H1 (cell line): ENCODE measurements at regions not wholly inside any gene's neighbourhood (a gene's known extent, or its start where the extent isn't known, plus 50 kb on each side); places are given as distances from the start of the nearest gene placed in this dataset.

Experiments used
- CBX8 ChIP-seq: fragments of 300-800, 300-1000 bp; sonication (generic); IDR thresholded peaks from 2 replicates; pipeline ENCODE4 v1.7.1; 2016; ENCODE audit warnings: low read depth, low read length, borderline replicate concordance
- CREB1 ChIP-seq: IDR thresholded peaks from 2 replicates; pipeline ENCODE4 v1.6.1; 2012; ENCODE audit warnings: inconsistent platforms
- EP300 ChIP-seq, 2 experiments: IDR thresholded peaks; 1 replicate in 1 of 2; 2 replicates in 1 of 2; pipeline ENCODE4 v1.6.1; 2011 to 2012; ENCODE audit warnings: low read depth in 2 of 2, low read length in 2 of 2, mild to moderate bottlenecking in 2 of 2, borderline replicate concordance in 1 of 2, inconsistent platforms in 1 of 2, moderate library complexity in 1 of 2
- JUN ChIP-seq: IDR thresholded peaks from 2 replicates; pipeline ENCODE4 v1.6.1; 2011; ENCODE audit warnings: low read depth, mild to moderate bottlenecking, improper control_type of control experiment, low read length
- POU5F1 ChIP-seq: IDR thresholded peaks from 2 replicates; pipeline ENCODE4 v1.6.1; 2011; ENCODE audit warnings: low read depth, mild to moderate bottlenecking, low read length, moderate library complexity
- RFX5 ChIP-seq: IDR thresholded peaks from 2 replicates; pipeline ENCODE4 v1.6.1; 2011; ENCODE audit warnings: low read depth, low read length, improper control_type of control experiment, borderline replicate concordance
- TAF1 ChIP-seq: IDR thresholded peaks from 2 replicates; pipeline ENCODE4 v1.6.1; 2011; ENCODE audit warnings: mild to moderate bottlenecking, low read depth, low read length
- TF ChIP-seq, protein P1 (sequence below), 3 experiments: IDR thresholded peaks; 1 replicate in 2 of 3; 2 replicates in 1 of 3; pipeline versions ENCODE4 v1.5.1 to v1.6.1; 2011; ENCODE audit warnings: low read length in 3 of 3, mild to moderate bottlenecking in 3 of 3, inconsistent platforms in 2 of 3, low read depth in 1 of 3, moderate library complexity in 1 of 3; ENCODE audit not compliant: insufficient read depth in 1 of 3; ENCODE audit errors: control extremely low read depth in 1 of 3
- TF ChIP-seq, protein P2 (sequence below): IDR thresholded peaks from 2 replicates; pipeline ENCODE4 v1.6.1; 2012; ENCODE audit warnings: inconsistent platforms

DNA sequence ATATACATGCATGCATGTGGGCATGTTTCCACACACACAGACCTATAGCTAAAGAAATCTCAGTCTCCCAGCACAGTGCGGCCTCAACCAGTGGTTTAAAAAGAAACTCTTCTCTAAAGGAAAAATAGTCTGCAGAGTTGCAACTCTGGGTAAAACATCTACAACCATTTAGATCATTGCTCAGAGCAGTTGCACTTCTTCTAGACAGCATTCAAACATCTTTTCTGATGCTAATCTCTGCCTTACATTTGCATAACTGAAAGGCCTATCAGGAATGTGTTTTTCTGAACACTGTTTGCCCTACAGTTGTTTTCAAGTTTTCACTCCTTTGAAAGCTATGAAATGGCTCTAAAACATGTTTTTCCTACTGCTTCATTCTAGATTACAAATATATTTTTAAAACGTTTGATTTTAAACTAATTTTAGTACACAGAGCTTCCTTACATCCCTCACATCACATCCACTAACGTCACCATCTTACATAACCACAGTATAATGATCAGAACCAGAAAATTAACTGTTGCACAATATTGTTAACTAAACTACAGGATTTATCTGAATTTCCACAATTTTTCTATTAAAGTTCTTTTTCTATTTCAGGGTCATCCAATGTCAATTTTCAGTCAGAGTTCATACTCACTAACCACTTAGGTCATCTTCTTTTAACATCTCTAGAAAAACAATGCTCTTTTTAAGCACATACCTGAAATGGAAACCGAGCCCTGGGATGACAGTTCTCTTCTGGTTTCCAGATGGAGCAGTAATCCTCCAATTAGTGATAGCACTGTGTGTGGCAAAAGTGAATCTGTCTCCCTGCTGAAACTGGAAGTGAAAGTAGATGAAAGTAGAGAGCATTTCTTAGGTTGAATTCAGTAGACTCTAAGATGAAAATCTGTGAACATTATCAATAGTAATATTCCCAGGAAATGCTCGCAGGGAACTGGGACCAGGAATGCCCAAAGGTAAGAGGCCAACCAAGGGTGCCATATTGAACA is 501.6 kb upstream of the GCFC2 start:
- TF ChIP-seq, protein P1, sequence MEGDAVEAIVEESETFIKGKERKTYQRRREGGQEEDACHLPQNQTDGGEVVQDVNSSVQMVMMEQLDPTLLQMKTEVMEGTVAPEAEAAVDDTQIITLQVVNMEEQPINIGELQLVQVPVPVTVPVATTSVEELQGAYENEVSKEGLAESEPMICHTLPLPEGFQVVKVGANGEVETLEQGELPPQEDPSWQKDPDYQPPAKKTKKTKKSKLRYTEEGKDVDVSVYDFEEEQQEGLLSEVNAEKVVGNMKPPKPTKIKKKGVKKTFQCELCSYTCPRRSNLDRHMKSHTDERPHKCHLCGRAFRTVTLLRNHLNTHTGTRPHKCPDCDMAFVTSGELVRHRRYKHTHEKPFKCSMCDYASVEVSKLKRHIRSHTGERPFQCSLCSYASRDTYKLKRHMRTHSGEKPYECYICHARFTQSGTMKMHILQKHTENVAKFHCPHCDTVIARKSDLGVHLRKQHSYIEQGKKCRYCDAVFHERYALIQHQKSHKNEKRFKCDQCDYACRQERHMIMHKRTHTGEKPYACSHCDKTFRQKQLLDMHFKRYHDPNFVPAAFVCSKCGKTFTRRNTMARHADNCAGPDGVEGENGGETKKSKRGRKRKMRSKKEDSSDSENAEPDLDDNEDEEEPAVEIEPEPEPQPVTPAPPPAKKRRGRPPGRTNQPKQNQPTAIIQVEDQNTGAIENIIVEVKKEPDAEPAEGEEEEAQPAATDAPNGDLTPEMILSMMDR (IDR thresholded peaks at IDR 0.05; ENCODE audit: control extremely low read depth in 1 of 3, insufficient read depth in 1 of 3, low read depth in 1 of 3, low read length in 3 of 3), result no peak
- no peak for TF ChIP-seq JUN
- TF ChIP-seq RFX5, result no peak
- no peak for TF ChIP-seq CREB1
- TF ChIP-seq POU5F1, result no peak
- TF ChIP-seq CBX8, result no peak
- no peak for TF ChIP-seq TAF1
- TF ChIP-seq, protein P2, sequence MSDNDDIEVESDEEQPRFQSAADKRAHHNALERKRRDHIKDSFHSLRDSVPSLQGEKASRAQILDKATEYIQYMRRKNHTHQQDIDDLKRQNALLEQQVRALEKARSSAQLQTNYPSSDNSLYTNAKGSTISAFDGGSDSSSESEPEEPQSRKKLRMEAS, result no peak
- no peak for TF ChIP-seq EP300 (IDR thresholded peaks at IDR 0.05; ENCODE audit: borderline replicate concordance in 1 of 2, low read depth in 2 of 2, low read length in 2 of 2)
